HG02571 (cell line): ENCODE measurements at regions not wholly inside any gene's neighbourhood (a gene's known extent, or its start where the extent isn't known, plus 50 kb on each side); places are given as distances from the start of the nearest gene placed in this dataset.
"Not testable (repeated sequence)": the region's sequence is repeated elsewhere in the genome, so short reads cannot be mapped to it uniquely, and the experiment has no call there.

Experiments
- ATAC-seq: cut with Tn5 transposase; IDR thresholded peaks from one replicate; pipeline ENCODE4 v1.9.1; 2021; ENCODE audit warnings: mild to moderate bottlenecking, moderate library complexity; ENCODE audit not compliant: unreplicated experiment

DNA sequence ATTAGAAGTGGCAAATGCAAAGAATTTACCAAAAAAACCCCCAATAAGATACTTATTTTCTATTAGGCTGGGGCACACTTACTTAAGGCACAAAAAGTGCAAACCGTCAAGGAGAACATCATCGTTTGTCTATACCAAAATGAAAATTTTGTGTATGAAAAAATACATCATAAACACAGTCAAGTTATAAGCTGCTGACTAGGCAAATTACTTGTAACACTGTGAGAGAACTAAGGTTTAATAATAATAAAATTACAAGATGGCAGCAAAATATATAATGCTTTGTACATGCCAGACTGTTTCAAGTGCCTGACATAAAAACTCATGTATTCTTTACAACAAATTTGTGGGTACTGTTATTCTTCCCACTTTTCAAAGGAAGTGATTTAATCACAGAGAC is 297.2 kb upstream of the CRBN start:
- no peak for ATAC-seq

DNA sequence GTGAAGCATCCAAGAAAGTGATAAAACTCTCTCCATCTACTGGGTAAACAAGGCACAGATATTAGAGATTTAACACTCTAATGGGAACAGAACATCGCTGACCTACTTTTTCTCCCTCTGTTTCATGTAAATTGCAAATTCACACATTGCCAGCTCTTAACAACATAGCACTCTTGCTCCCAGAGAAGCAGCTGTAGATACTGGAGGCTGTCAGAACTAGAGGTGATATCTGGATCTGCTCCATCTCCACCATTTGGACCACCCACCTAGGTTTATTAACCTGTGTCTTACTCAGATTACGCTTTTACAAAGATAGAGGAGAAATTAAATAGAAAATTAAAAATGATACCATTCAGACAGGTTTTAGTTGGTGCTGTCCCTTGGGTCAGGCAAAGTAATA is 289.1 kb upstream of the CRBN start:
- ATAC-seq: no peak

DNA sequence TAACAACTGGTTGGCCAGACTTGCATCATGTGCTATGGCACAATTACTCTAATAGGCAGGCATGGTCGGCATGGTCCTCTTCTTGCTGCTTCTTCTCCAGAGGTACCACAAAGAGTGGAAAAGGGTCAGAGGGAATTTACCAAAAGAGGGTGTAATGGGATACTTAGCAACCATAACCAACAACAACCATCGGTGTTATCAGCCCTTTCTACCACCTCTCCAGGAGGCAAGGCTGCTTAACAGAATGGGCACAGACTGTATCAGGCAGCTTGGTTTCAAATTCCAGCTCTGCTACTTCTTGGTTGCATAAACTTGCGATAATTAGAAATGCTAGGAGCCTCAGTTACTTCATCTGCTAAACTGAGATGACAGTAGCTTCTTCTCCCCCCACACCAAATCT is 284.6 kb upstream of the CRBN start:
- no peak for ATAC-seq

DNA sequence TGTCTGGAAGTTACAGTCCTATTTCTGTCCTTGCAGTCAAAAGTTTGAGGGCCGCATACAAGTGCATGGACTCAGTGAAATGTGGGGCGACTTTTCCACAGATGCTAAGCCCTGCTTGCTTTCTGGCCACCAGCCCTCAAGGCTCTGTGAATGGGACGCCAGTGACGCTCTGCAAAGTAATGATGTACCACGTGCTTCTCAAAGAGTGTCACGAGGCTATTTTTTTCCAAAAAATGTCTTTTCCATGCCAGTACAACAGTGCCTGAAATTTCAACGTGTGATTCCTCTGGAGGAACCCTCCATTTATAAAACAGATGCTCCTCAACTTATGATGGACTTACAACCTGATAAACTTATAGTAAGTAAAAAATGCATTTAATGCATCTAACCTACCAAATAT is 281.8 kb upstream of the CRBN start:
- ATAC-seq: no peak

DNA sequence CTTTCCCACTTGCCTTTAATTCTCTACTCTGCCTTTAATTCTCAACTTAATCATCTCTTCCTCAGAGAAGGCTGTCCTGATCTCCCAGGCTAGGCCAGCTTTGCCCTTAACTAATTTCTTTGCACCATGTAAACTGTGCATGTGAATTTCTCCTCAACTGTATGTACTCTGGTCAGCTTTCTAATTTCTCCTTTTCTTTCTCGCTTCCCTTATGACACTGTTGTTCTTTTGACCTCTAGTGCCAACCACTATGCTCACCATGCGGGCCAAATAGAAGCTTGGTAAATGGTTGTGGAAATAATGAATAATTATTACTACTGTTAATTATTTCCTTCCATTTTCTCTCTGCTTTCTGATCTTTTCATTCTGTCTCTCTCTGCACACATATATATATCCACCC is 269.0 kb upstream of the CRBN start:
- no peak for ATAC-seq

DNA sequence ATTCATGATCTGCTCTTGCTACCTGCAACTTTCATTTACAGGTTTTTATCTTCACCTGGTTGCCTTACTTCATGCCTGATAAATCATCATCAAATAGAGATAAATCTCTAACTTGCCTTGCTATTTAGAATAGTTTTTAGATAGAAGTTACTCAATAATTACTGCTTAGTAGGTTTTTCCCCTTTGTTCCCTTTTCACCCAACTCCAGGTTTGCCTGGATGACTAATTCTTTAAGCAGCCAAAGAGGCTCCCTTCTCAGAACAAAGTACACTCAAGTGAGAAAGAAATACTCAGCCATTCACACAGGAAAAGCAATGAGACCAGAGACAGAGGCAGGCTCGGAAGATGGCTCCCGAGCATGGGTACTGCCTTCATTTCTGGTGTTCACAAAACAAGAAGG is 268.1 kb upstream of the CRBN start:
- ATAC-seq: no peak

DNA sequence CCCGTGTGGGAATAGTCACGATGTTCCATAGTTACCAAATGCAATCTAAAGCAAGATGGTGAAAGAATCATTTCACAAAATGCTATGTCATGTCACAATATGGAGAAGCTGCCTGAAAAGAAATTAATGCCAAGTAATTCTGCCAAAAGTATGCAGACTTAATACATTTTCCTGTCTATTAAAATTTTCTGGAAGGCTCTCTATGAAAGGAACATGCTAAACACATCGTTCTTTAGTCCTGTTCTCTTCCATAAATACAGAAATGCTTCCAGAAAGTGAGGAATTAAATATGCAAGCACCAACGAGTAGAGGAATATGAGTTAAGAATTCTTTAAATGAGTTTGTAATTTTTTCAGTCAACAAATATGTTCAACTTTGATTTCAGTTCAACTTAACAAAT is 266.8 kb upstream of the CRBN start:
- no peak for ATAC-seq

DNA sequence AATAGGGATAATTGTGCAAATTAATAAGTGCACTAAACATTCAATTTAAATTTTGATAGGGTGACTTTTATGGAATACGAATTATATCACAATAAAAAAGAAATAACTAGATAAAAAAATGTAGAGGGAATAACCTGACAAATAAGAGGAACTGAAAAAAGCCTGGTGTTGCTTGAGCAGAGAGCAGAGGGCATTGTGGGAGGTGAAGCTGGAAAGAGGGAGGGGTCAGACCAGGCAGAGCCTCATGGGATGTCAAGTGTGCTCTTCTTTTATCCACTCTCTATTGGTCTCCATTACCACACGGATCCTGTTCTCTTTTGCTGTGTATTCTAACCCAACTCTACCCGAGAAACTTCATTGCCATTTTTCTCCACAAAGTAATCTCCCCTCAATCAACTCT is 264.0 kb upstream of the CRBN start:
- ATAC-seq: no peak

DNA sequence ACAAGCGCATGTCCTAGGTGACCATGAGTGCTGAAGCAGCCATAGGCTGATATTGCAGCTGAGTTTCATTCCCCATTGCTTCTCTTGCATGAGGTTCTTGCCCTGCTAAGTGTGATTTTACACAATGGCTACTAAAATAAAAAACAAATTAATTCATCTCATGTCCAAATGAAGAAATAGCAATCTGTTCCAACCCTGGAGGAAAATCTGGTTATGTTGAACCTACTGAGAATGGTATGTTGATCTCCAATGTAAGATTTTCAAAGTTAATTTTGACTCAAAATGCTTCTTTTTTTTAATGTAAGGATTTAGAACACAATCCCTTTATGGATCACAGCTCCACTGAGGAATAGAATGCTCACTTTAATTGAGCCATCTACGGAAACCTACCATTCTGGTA is 254.2 kb upstream of the CRBN start:
- no peak for ATAC-seq

DNA sequence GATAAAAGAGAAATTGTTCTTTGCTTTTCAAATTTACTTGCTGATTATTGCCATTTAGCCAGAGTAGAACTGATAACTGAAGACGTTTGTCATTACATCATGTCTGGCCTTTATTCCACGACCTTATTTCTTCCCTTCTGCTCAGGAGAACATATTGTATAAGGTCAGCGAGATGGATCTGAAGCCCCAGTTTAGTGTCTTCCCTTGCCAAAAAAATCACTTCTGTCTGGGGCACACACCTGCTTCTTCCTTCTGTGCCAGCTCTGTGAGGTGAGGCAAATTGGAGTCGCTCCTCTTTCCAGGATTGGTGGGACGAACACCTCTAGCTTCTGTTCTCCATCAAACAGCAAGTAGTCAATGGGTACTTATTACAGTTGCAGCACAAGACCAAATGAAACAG is 250.3 kb upstream of the CRBN start:
- no peak for ATAC-seq

DNA sequence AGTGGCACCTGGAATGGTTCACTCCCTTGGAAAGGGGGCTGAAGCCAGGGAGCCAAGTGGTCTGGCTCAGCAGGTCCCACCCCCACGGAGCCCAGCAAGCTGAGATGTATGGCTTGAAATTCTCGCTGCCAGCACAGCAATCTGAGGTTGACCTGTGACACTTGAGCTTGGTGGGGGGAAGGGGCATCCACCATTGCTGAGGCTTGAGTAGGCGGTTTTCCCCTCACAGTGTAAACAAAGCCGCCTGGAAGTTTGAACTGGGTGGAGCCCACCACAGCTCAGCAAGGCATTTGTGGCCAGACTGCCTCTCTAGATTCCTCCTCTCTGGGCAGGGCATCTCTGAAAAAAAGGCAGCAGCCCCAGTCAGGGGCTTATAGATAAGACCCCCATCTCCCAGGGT is 228.2 kb upstream of the CRBN start:
- not testable (repeated sequence) for ATAC-seq

DNA sequence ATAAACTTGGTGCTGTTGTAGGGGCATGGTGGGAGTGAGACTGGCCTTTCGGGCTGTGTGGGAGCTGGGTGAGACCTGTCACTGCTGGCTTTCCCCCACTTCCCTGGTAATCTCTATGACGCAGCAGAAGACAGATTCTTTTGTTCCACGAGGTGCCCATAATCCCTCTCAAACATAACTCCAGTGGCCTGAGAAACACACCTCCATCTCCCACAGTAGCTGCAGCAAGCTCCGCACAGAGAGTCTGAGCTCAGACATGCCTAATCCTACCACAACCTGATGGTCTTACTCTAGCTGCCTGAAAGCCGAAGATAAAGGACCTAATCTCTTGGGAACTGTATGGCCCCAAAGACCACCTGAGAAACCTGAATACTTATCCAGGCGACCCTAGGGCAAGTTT is 225.6 kb upstream of the CRBN start:
- ATAC-seq: no peak

DNA sequence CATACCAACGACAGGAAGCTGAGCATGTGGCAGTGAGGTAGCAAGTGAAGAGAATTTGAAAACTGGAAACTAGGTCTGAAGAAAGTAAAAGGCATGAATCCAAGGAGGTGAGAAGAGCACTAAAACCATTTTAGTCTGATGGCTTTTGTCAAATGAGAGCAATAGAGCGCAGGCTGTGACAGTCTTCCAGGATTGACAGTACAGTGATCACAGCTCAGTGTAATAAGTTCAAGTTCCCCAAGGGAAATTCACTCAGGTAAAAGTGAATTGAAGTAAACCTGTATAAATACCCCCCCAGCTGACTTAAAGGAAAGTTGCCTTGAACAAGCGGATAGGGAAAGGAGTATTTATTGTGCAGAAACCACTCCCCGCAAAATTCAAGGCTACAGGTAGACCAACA is 224.2 kb upstream of the CRBN start:
- no peak for ATAC-seq

DNA sequence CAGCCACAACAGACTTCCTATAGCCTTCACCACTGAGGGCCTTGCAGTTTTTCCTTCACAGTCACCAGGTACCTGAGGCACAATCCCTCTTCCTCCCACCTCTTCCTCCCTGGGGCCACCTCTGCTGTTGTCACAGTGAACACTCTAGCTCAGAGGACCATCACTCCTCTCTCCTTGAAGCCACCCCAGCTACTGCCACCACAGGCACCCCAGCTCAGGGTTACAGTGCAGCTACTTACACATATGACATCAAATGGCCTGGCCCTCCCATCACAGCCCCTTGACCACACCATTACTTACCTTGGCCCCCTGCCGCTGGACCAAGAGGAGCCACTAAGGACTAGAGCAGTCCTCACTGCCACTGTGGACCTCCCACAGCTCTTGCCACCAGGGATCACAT is 213.5 kb upstream of the CRBN start:
- ATAC-seq: no peak

DNA sequence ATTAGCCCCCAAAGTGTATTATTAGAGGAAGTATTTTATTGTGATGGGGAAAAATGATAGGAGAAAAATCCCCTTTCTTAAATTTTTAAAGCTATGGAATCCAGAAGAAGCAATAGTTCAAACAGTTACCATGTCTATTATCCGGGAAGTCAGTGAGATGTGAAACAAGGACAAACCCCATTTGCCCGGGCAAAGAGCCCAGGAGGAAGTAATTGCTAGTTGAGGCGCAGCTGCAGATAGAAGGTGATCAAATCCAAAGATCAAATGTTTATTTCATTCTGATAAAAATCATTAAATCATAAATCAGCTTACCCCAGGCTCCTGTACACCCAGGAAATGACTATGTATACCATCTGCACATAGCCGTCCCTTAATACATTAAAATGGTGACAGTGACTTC is 204.0 kb upstream of the CRBN start:
- no peak for ATAC-seq

DNA sequence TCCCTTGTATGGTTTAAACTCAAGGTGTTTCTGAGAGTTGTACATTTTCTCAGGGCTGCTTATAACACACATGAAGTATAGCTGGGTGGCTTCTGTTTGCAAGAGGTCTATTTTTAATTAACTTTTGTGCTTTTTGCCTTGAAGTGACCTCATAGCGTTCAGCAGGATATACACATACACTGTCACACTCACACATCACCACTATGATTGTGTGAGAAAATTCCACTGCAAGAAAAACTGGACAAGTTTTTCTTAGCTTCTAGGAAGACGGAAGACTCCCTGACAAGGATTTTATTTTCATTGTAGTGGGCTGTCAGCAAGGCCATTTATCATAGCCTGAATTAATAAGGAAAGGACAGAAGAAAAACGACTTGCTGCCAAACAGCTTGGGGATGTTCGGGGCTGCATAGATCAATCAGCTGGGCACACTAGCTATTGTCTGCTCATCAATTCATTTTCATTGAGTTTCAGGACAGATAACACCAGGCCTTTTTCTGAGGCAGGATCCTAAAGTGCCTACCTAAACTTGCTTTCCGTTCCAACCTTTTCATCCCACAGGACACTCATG is 192.8 kb upstream of the CRBN start:
- ATAC-seq: no peak

DNA sequence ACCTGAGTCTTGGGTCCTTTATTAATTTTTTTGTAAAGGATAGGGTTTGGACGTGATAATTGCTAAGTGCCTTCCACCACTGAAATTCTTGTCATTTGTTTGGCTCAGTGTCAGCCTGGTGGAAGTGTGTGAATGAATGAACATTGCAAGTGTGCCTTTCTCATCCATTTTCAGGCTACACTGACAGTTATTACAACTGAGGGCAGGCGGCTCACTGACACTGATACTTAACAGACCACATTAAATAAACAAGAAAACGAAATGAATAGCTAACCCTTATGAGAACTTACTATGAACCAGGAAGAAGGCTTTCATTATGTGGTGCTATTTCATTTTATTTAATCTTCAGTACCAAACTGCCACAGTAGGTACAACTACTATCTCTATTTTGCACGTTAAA is 188.8 kb upstream of the CRBN start:
- ATAC-seq: no peak

DNA sequence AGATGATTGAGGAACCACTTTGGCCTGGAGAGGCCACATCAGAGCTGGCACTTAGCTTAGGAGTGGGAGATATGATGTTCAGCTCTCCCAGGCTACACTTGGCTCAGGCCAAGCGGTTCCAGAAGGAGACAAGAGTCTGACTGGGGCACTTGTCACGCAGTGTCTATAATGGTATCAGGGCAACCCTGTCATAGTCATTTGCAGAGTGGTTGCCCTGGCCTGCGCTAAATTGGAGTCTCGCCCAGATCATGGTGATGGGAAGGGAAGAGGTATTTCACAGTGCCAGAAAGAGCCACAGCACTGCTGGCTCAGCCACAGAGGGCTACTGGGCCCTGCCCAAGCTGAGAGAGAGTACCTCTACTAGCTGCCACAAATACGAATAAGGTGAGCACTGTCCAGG is 186.9 kb upstream of the CRBN start:
- no peak for ATAC-seq

DNA sequence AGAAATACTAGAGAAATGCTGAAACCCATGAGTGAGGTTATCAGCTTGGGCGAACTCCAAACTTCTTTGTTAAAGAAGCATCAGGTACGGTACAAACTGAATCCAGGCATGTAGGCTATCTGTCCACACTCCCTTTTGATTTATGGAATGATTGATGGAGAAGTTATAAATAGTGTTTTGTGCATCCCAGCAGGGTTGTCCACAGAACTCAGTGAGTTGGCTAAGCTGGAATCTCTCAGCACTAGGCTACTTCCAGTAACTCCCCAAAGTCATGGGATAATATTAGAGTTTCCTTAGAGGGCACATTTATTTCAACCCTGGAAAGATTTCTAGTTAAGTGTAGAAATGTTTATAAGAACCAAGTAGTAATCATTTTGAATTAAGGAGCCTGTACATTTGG is 186.2 kb upstream of the CRBN start:
- ATAC-seq: no peak

DNA sequence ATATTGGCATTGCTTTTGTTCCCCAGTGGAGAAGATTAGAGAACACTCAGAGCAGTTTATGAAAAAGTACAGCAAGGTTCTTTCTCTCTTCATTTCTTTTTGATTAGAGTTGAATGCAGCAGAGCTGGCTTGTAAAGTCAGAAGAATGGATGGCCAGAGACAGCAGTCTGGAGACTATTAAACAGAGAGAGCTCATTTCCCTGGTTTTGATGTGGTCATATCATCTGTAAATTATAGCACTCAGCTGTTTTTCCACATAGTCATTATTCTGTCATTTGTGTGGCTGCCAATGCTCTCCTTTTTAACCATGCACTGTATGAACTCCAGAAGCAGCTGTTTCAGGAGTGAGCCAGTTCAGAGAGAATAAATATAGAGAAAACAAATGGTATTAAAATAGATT is 177.4 kb upstream of the CRBN start:
- ATAC-seq: no peak

DNA sequence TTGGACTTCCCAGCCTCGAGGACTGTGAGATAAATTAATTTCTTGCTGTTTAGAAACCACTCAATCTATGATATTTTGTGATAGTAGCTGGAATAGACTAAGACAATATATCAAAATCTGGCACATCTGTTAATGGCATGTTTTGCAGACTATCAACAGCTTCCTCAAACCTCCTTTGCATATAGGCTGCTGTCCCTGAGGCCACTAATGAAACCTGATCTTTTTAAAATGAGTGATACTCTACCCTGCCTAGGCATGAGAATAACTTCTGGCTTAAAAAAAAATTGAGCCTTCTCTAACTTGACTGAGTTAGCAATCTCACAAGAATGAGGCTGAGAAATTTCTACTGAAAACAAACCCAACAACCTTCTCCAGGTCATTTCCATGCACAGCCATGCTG is 176.0 kb upstream of the CRBN start:
- ATAC-seq: no peak

DNA sequence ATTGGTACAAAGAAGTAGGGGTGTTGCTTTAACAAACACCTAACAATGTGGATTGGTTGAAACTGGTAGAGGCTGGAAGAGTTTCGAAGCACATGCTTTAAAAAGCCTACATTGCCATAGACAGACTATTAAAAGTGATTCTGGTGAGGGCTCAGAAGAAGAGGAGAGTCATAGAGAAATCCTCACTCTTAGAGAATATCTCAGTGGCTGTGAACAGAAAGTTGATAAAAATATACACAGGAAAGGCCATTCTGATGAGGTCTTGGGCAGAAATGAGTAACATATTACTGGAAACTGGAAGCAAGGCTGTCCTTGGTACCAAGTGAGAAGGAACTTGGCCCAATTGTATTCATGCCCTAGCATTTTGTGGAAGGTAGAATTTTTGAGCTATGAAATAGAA is 173.7 kb upstream of the CRBN start:
- ATAC-seq: peak; percentile 65

DNA sequence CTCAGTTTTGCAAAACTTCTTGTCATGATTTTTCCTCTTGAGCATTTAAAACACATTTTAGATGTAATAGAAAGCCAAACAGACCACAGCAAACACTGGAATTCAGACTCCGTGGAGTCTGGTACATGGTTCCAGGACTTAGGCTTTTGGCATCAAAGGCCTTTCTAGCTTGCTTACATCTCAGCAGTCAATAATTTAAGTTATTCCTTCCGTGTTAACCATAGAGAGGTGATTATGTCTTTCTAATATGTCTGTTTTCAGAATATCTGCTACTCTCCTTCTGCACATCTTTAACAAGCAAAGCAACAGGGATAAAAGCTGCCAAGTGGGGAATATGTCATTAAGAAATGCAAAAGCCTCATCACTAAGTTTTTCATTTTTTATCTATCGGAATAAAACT is 171.7 kb upstream of the CRBN start:
- no peak for ATAC-seq

DNA sequence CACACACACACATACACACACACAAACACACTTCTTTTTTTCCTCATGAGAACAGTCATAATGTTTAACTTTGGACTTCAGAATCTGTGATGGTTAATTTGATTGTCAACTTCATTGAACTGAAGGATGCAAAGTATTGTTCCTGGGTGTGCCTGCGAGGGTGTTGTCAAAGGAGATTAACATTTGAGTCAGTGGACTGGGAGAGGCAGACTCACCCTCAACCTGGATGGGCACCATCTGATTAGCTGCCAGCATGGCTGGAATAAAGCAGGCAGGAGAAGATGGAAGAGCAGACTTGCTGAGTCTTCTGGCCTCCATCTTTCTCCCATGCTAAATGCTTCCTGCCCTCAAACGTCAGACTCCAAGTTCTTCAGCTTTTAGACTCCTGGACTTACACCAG is 167.6 kb upstream of the CRBN start:
- not testable (repeated sequence) for ATAC-seq
